B cell (primary cell): ENCODE measurements at regions not wholly inside any gene's neighbourhood (a gene's known extent, or its start where the extent isn't known, plus 50 kb on each side); places are given as distances from the start of the nearest gene placed in this dataset.

Source experiments
- ATAC-seq: fragments of 200-7000 bp; cut with Tn5 transposase; one replicate; pipeline ENCODE4 v1.10.0; 2021; ENCODE audit warnings: low read depth, mild to moderate bottlenecking, moderate number of reproducible peaks, moderate library complexity
- CTCF ChIA-PET: fragments of 350-600 bp; sonication (Branson Sonifier 250); formaldehyde crosslinking; loops from one replicate; lab custom pipeline; 2021; ENCODE audit warnings: antibody characterized with exemption, inconsistent platforms; lab: Charles Lee
- POLR2A ChIA-PET: fragments of 350-600 bp; sonication (Branson Sonifier 250); formaldehyde crosslinking; loops from one replicate; lab custom pipeline; 2021; ENCODE audit warnings: antibody characterized with exemption; lab: Charles Lee
- DNase-seq: peaks from one replicate; pipeline ENCODE4 v3.0.0; 2013
- H2AFZ ChIP-seq: 2 replicates; pipeline ENCODE4 v1.6.1; 2012; ENCODE audit warnings: mild to moderate bottlenecking, low read depth, low read length; ENCODE audit not compliant: insufficient read depth, poor library complexity, severe bottlenecking
- H3K27ac ChIP-seq, 2 donors: 1 replicate in 1 of 2; 2 replicates in 1 of 2; pipeline ENCODE4 v1.5.1; 2012 to 2013; ENCODE audit warnings: low read length in 2 of 2, mild to moderate bottlenecking in 2 of 2, moderate library complexity in 1 of 2
- H3K27me3 ChIP-seq, 4 experiments: fragments of 200-600 bp in 1 of 4; sonication (generic) in 1 of 4; replicated peaks in 1 of 4; 1 replicate in 2 of 4; 2 replicates in 2 of 4; pipeline versions ENCODE4 v1.6.1 to v1.7.0; 2013 to 2016; ENCODE audit warnings: low read length in 3 of 4, mild to moderate bottlenecking in 2 of 4, mixed read lengths in 1 of 4, moderate library complexity in 1 of 4; ENCODE audit not compliant: insufficient read depth in 4 of 4, control insufficient read depth in 3 of 4; ENCODE audit errors: control extremely low read depth in 1 of 4
- H3K36me3 ChIP-seq, 2 experiments: replicated peaks in 1 of 2; 1 replicate in 1 of 2; 2 replicates in 1 of 2; pipeline versions ENCODE4 v1.6.1 to v1.7.1; 2013; ENCODE audit warnings: low read length in 1 of 2; ENCODE audit not compliant: insufficient read depth in 2 of 2, control insufficient read depth in 1 of 2; ENCODE audit errors: control extremely low read depth in 1 of 2, extremely low read depth in 1 of 2
- H3K4me1 ChIP-seq, 2 donors: fragments of 200-600 bp in 1 of 2; sonication (generic) in 1 of 2; 1 replicate in 1 of 2; 2 replicates in 1 of 2; pipeline versions ENCODE4 v1.5.1 to v1.6.1; 2013 to 2017; ENCODE audit warnings: low read length in 2 of 2; ENCODE audit not compliant: control insufficient read depth in 2 of 2, insufficient read depth in 2 of 2
- H3K4me2 ChIP-seq: replicated peaks from 2 replicates; pipeline ENCODE3; 2012; ENCODE audit warnings: mild to moderate bottlenecking, low read depth, low read length; ENCODE audit not compliant: poor library complexity, severe bottlenecking
- H3K4me3 ChIP-seq, 5 experiments: fragments of 200-600 bp in 1 of 5; sonication (generic) in 1 of 5; 1 replicate in 3 of 5; 2 replicates in 2 of 5; pipeline versions ENCODE4 v1.5.1 to v1.7.0; 2011 to 2016; ENCODE audit warnings: low read length in 4 of 5, mild to moderate bottlenecking in 4 of 5, low read depth in 2 of 5, control low read depth in 1 of 5, moderate library complexity in 1 of 5; ENCODE audit not compliant: insufficient read depth in 1 of 5; ENCODE audit errors: control extremely low read depth in 1 of 5, extremely low read depth in 1 of 5
- H3K79me2 ChIP-seq: fragments of 200-600 bp; sonication (generic); one replicate; pipeline ENCODE4 v1.6.0; 2016; ENCODE audit warnings: low read length; ENCODE audit not compliant: control insufficient read depth, insufficient read depth
- H3K9ac ChIP-seq: fragments of 200-600 bp; sonication (generic); 2 replicates; pipeline ENCODE4 v1.6.1; 2017; ENCODE audit warnings: mild to moderate bottlenecking, low read length, moderate library complexity
- H3K9me3 ChIP-seq, 3 donors: one replicate each; pipeline versions ENCODE4 v1.6.1 to v1.7.1; 2013; ENCODE audit warnings: low read length in 2 of 3; ENCODE audit not compliant: control insufficient read depth in 2 of 3, insufficient read depth in 1 of 3; ENCODE audit errors: control extremely low read depth in 1 of 3
- H4K20me1 ChIP-seq: 2 replicates; pipeline ENCODE4 v1.6.0; 2012; ENCODE audit warnings: mild to moderate bottlenecking, low read length; ENCODE audit not compliant: insufficient read depth, control insufficient read depth, poor library complexity, severe bottlenecking
- H3K27ac Mint-ChIP-seq: one replicate; pipeline ENCODE4 v1.8.0; 2021; ENCODE audit warnings: mixed read lengths
- H3K27me3 Mint-ChIP-seq: one replicate; pipeline ENCODE4 v1.8.0; 2021; ENCODE audit warnings: mixed read lengths
- H3K4me1 Mint-ChIP-seq: one replicate; pipeline ENCODE4 v1.8.0; 2021; ENCODE audit warnings: mixed read lengths
- H3K4me3 Mint-ChIP-seq: one replicate; pipeline ENCODE4 v1.8.0; 2021; ENCODE audit warnings: mixed read lengths
- H3K9me3 Mint-ChIP-seq: one replicate; pipeline ENCODE4 v1.8.0; 2022; ENCODE audit warnings: mixed read lengths; ENCODE audit not compliant: insufficient read depth
- EZH2 ChIP-seq: IDR thresholded peaks from 2 replicates; pipeline ENCODE4 v1.6.1; 2012; ENCODE audit warnings: borderline replicate concordance, low read depth, mild to moderate bottlenecking, moderate library complexity, low read length; ENCODE audit not compliant: insufficient read depth, poor library complexity, severe bottlenecking
- WGBS: methylation state at CpG from one replicate; pipeline ENCODE4 v1.1.5; 2013; ENCODE audit warnings: missing lambda C conversion rate; ENCODE audit not compliant: insufficient coverage; 5-methylcytosine and 5-hydroxymethylcytosine counted together
- intact Hi-C: fragments of 100-400 bp; cut with micrococcal nuclease; formaldehyde crosslinking; loops from one replicate; pipeline ENCODE4 v1.10.0; 2022
- TF ChIP-seq, protein P1 (sequence below): fragments of 200-600 bp; IDR thresholded peaks from one replicate; pipeline ENCODE4 v1.8.0; 2022; ENCODE audit warnings: antibody characterized with exemption, mild to moderate bottlenecking

GRCh38 chr22:46077669-46078099, 72.6 kb upstream of the PPARA start:
- Histone ChIP-seq H3K4me3 (no peak overlapping the region), H3K27ac (no peak overlapping the region), H2AFZ (no peak overlapping the region), H3K9me3 (no peaks in the 10 kb centered on the region), H3K9ac (no peak overlapping the region), H3K4me1 (peaks cover 1 to 4% of the 10 kb centered on the region in 2 donors), H3K27me3 (no peaks in the 10 kb centered on the region), H4K20me1 (peaks cover 64% of the 10 kb centered on the region), H3K79me2 (peaks cover 65% of the 10 kb centered on the region), H3K4me2 (no peak overlapping the region), H3K36me3 (no peaks in the 10 kb centered on the region)
- H3K4me1 Mint-ChIP-seq, result peaks cover 8% of the 10 kb centered on the region
- CTCF ChIA-PET, result interaction anchor here (1.1 to 1.7 kb wide), 3 partner anchors 64 to 72 kb away, joined by 4 to 7 read pairs (median 5); no protein-coding TSS in a partner anchor
- H3K4me3 Mint-ChIP-seq, result no peak overlapping the region
- no peaks in the 10 kb centered on the region for H3K27me3 Mint-ChIP-seq
- no peak for ATAC-seq
- intact Hi-C loops, result no loop called here
- POLR2A ChIA-PET, result no interaction called here
- 86% methylated on average over 4 of the region's 12 CpGs for WGBS
- H3K27ac Mint-ChIP-seq, result no peak overlapping the region
- DNase-seq, result no peak
- H3K9me3 Mint-ChIP-seq, result no peaks in the 10 kb centered on the region
- TF ChIP-seq EZH2, result no peak
- TF ChIP-seq, protein P1, sequence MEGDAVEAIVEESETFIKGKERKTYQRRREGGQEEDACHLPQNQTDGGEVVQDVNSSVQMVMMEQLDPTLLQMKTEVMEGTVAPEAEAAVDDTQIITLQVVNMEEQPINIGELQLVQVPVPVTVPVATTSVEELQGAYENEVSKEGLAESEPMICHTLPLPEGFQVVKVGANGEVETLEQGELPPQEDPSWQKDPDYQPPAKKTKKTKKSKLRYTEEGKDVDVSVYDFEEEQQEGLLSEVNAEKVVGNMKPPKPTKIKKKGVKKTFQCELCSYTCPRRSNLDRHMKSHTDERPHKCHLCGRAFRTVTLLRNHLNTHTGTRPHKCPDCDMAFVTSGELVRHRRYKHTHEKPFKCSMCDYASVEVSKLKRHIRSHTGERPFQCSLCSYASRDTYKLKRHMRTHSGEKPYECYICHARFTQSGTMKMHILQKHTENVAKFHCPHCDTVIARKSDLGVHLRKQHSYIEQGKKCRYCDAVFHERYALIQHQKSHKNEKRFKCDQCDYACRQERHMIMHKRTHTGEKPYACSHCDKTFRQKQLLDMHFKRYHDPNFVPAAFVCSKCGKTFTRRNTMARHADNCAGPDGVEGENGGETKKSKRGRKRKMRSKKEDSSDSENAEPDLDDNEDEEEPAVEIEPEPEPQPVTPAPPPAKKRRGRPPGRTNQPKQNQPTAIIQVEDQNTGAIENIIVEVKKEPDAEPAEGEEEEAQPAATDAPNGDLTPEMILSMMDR, result no peak

DNA sequence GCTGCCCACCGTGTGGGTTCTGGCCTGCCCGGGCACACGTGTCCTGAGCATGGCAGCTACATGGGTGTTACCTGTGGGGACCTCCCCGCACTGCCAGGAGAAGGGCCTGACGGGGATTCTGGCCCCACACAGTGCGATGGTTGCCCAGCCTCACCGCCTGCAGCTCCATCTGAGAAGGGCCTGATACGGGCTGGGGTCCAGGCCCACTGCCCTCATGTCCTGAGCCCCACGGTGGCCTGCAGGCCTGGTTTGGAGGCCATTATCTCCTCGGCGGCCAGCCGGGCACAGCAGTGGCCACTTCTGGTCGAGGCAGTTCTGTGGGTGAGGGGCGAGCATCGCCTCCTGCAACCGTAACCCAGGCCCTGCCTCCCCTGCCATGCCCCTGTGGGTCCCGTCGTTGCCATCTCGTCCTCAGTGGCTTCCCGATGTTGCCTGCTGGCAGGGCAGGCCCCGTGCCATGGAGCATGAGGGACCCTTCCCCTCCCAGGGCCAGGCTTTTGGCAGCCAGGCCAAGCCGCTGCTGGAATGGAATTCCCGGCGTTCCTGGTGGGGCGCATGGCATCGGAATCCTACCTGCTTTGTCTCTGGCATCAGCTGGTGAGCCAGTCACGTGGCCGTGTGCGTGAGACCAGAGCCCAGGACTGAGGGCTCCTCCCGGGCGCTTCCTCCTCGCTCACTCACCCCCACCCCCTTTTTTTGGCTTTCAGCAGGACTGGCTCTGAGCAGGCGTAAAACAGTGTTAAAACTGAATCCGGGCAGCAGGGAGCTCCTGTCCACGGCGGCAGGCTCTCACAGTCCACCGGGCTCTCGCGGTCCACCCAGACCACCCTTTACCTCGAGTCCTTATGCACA, 71.9 kb upstream of the PPARA start:
- no peak overlapping the region for H3K27ac ChIP-seq
- Mint-ChIP-seq H3K9me3 (no peaks in the 10 kb centered on the region), H3K4me1 (peaks cover 4% of the 10 kb centered on the region), H3K27ac (no peak overlapping the region), H3K4me3 (no peak overlapping the region), H3K27me3 (no peaks in the 10 kb centered on the region)
- CTCF ChIA-PET, result interaction anchor here (1.0 to 1.7 kb wide), 3 partner anchors 65 to 72 kb away, joined by 4 to 7 read pairs (median 5); no protein-coding TSS in a partner anchor
- peaks cover 56% of the 10 kb centered on the region for H4K20me1 ChIP-seq
- no peaks in the 10 kb centered on the region for H3K27me3 ChIP-seq
- no peak overlapping the region for H2AFZ ChIP-seq
- intact Hi-C loops, result no loop called here
- no peaks in the 10 kb centered on the region for H3K4me1 ChIP-seq
- H3K36me3 ChIP-seq, result no peaks in the 10 kb centered on the region
- 97% methylated on average over 40 of the region's 40 CpGs for WGBS
- no peak for DNase-seq
- H3K79me2 ChIP-seq, result peaks cover 58% of the 10 kb centered on the region
- no peak overlapping the region for H3K9ac ChIP-seq
- no peaks in the 10 kb centered on the region for H3K9me3 ChIP-seq
- POLR2A ChIA-PET, result no interaction called here
- no peak overlapping the region for H3K4me2 ChIP-seq
- H3K4me3 ChIP-seq, result no peak overlapping the region
- no peak for TF ChIP-seq EZH2
- TF ChIP-seq, protein P1, result no peak
- no peak for ATAC-seq
